Stimulated activated CD4-positive, alpha-beta T cell treated with anti-CD3 and anti-CD28 coated beads, TNF-alpha, amount 100 ng/mL, for 48 hours (primary cell): ENCODE measurements at regions not wholly inside any gene's neighbourhood (a gene's known extent, or its start where the extent isn't known, plus 50 kb on each side); places are given as distances from the start of the nearest gene placed in this dataset.
A peak's percentile ranks its signal among the peaks of the same experiment; 100 is the strongest.
"Not testable (repeated sequence)": the region's sequence is repeated elsewhere in the genome, so short reads cannot be mapped to it uniquely, and the experiment has no call there.

Source experiments
- DNase-seq, 3 donors: peaks; one replicate each; pipeline ENCODE4 v3.0.0-alpha.2; 2020; ENCODE audit warnings: low read depth in 3 of 3

DNA sequence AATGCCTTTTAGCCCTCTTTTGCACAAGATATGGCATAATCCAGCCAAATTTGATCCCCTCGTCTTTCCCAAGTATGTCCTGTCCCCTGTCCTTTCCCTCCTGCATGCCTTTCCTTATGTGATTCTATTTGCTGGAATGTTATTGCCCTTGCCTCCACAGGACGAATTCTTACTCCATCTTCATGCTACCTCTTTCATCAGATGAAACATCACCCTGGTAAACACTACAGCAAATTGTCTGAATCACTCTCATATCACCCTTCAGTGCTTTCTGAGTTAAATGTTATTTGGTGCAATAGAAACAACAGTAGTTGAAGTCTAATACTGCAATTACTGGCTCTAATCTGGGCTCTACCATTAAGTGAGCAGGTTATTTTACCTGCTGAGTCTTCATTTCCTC is 52.2 kb upstream of the FAT1 start:
- no peak for DNase-seq

DNA sequence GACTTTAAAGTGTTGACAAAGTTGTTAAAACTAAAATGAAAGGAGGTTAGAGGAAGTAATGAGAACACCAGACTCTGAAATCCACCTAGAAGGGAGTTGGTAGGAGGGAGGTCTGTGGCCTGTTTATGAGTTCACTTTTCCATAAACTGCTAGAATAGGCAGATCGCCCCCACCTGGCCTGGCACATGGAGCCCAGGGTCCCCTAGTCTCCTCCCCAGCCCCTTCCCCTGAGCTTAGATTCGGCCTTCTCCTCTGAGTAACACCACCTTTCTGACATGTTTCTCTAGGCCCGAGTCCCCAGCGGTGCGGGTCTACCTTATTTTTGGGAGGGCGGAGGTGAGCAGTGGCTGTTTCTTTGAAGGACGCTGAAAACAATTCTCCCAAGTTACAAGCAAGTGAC is 54.5 kb upstream of the FAT1 start:
- DNase-seq = no peak

DNA sequence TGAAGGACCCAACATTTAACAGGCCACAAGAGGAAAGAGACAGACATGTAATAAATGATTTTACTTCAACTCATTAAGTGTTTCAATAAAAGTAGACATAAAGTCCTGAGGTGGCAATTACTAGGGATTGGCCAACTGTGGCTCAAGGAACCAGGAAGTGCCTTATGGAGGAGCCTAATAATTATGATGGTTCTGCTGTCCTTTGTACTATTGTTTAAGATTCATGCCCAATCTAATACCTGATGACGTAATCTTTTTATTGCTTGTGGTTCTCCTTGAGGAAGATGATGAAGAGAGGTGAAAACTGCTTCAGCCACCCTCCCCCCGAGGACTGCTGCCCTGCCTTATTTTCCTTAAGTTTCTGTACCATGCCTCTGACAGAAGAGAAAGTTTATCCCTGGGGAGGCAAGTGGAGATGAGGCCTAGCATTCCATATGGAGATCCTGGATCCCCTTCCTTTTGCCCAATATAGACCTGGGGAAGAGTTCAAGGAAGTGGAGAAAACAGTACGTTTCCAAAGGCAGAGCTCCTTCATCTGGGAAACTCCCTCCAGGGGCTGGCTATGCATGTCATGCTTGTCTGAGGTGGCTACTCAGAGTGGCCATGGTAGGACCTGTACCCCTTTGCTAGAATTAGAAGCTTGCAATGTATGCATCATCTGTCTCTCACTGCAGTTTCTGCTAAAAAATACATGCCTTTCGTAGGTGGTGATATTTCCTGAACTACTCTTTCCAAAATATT is 56.8 kb upstream of the FAT1 start:
- no peak for DNase-seq

DNA sequence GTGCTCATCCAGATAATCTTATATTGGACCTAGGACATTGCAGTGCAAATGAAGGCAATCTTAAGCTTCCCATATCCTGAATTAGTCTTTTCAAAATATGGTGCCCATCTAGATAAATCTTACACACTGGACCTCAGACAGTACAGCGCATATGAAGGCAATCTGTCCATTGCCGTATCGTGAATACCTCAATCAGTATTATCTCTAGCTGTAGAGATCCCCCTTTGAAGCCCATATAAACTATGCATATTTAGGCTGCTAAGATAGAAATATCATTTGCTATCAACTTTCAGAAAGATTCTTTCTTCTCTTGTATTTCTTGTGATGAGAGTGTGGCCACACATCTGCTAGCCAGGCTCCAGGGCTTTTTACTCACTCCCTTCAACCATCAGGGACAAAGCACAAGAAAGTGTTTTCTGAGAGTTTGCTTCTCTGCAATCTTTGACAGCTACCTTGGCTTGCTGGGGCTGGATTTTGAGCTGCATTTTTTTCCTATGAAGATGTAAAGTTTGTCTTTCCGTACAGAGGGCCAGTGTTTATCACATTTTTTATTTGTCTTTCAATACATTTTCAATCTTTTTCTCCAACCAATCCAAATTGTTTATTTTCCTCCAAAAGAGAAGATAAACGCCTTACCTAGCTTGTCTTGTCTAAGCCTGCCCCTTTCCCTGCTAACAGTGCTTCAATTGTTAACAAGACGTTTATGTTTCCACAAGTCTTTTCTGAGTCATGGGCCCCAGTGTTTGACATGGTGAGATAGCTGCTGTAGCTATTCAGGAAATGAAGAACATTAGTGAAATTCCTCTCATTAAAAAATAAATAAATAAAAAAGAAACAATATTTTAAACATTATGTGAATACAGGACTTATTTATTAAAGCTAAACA is 57.6 kb upstream of the FAT1 start:
- no peak for DNase-seq

DNA sequence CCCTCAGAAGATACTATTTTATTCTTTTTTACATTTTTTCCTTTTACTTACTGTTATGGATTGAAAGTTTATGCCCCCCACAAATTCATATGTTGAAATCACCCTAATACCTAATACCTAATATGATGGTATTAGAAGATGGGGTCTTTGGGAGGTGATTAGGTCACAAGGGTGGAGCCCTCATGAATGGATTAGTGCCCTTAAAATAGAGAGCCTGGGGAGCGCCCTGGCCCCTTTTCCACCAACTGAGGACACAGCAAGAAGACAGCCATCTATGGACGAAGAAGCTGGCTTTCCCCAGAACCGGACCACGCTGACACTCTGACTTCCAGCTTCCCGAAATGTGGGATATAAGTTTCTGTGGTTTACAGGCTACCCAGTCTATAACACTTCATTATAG is 58.6 kb upstream of the FAT1 start:
- no peak for DNase-seq

DNA sequence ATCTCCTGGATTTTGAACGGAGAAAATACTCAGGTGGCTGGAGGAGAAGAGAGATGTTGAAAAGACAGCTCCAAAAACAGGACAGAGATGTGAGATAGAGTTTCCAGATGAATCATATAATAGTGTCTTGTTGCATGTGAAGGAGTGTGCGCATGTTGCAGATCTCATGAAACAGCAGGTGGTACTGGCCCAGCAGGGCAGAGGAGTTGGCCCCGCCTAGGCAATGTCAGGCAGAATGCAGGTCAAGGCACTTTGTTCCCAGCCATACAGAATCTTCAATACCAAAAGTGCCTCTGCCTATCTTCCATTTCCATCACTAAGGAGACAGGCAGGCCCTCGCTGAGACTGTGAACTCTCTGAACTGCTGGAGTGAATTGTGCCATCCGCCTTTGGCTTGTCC is 63.9 kb upstream of the FAT1 start:
- DNase-seq = no peak

DNA sequence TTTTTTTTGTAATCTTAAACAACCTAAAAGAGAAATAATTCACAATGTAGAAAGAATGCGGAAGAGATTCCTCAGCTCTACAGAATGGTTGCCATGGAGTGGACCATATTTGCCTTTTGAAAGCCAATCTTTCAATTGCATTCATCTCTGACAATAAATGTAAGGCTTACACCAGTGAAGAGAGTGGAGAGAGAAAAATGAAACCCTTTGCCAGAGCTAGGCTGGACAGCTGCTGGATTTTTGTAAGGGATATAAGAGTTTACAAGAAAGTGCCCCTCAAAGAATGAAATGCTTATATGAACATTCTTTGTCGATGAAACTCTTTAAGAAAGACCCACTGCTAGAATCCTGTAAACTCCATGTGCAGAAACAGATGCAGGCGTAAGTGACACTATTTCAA is 66.0 kb upstream of the FAT1 start:
- no peak for DNase-seq

DNA sequence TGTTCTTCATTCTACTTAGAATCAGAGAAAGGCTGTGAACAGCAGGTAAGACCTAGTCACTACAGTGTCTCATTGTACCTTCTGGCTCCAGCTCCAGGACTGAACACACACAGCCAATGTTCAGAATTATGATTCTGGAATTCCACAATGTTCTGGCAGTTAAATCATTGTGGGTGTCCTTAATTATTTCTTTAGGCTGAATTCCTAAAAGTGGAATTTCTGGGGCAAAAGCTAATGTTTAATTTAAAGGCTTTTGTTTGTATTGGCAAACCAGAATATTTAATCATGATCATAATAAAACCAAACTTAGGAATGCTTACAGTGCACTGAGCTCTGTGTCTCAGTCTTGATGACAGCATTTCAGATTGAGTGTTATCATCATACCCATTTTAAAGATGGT is 67.0 kb upstream of the FAT1 start:
- DNase-seq = no peak

DNA sequence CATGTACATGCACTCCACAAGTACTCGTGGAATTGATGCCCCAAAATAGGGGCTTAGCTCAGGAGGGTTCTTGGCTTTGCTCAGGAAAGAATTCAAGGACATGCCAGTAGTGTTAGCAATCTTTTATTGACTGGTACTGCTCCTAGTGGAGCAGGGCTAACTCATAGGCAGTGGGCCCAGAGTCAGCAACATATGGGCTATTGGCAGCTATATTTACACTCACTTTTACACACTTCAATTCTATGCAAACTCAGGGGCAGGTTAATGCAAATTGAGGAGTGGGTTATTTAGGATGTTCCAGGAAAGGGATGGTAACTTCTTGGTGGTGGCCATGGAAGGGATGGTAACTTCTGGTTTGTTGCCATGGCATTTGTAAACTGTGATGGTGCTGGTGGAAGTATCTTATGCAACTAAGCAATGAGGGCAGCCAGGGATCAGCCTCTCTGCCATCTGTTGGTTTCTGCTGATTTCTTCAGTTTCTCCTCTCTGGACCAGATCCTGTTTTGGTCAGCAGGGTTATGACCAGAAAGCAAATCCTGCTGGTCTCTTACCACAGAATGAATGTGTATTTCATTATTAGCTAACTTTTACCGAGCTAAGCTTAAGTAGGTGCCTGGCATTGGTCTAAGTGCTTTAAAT is 69.2 kb upstream of the FAT1 start:
- no peak for DNase-seq

DNA sequence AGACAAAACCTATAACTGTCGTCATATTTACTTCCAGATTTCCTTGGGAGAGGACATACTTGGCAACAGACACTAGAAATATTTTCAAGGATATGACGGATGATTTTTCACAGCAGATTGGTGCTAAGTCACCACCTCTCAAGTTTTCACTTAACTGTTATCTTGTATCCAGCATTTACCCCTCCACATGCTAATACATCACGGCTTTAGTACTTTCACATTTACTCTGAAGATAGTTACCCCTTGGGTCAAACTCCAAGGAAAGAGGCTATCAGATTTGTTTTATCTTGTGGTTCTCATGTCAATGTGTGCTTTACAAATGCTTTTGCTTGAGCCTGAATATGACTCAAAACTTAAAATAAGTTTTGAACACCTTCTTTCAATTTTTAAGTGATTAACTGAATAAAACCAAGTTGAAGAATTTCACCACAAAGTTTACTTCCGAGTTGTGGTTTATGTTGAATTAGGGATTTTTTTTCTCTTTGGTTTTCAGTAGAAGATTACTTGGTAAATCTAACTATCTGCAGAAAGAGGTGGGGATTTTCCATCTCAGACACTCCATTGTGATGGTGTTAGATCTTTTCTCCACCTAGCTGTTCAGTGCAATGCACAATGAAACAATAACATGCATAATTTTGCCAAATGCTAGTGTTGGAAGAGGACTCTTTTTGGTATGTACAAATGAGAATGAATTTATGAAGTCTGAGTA is 75.4 kb upstream of the FAT1 start:
- no peak for DNase-seq

DNA sequence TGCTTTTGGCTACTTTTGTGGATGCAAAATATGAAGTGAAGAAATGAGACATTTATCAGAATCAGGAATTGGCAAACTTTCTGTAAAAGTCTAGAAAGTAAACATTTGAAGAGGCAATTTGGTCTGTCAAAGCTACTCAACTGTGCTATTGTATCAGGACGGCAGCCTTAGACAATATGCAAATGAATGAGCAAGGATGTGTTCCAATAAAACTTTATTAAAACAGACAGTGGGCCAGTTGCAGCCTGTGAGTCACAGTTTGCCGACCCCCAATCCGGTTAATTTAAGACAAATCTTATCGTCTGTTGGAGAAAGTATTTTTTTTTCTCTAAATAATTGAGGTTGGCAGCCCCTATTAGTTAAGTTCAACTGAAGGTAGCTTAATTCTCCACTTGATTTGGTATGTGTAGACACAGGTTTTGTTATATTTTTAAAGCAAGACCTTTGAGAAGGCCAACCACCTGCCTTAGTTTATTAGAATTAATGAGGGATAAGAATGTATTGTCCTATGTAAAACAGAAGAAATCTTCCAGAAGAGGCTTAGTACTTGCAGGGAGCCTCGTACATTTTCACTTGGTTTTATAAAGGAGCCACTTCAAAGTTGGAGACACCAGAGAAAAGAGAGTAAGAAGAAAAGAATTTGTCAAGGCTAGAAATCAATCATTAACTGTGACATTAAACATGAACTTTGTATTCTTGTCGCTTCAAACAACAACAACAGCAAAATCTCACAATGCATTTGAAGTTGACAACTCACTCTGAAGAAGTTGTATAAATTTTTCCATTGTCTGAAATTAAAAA is 81.6 kb upstream of the FAT1 start:
- DNase-seq = no peak

DNA sequence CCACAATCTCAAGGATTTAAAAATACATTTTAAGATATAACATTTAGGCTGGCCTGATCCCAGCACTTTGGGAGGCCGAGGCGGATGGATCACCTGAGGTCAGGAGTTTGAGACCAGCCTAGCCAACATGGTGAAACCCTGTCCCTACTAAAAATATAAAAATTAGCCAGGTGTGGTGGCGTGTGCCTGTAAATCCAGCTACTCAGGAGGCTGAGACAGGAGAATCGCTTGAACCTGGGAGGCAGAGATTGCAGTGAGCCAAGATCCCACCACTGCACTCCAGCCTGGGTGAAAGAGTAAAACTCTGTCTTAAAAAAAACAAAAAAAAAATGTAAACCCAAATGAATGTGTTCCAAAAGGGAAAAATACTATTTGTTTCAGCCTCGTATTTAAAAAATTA is 82.3 kb upstream of the FAT1 start:
- not testable (repeated sequence) for DNase-seq

DNA sequence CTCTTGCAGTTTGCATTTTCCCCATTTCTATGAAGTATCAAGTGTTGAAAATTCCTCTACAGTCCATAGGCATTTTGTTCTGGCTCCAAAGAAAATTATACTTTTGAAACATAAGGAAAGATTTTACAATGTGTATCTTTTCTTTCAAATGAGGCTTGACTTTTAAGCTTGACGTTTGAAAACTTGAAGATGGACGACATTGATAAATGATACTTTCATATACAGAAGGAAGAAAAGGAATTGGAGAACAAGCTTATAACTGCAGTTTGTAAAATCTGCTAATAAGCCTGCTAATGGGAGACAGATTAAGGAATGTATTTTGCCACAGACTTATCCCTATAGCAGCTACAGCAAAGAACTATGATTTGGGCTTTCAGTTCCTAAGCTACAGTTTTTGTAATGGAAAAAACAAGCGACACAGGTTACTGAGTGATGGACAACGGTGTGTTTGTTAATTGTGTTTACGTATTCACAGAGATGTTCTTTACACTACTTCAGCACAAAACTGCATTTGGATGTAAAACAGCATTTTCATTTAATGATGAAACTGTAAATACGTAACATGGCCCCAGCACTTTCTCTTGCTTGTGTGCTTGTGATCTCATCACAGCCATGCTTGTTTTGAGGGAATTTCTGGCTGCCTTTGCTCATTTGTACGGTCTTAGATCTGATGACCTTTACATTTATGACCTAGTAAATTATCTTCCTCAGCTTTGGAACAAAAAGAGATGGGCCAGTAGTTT is 83.2 kb upstream of the FAT1 start:
- no peak for DNase-seq

DNA sequence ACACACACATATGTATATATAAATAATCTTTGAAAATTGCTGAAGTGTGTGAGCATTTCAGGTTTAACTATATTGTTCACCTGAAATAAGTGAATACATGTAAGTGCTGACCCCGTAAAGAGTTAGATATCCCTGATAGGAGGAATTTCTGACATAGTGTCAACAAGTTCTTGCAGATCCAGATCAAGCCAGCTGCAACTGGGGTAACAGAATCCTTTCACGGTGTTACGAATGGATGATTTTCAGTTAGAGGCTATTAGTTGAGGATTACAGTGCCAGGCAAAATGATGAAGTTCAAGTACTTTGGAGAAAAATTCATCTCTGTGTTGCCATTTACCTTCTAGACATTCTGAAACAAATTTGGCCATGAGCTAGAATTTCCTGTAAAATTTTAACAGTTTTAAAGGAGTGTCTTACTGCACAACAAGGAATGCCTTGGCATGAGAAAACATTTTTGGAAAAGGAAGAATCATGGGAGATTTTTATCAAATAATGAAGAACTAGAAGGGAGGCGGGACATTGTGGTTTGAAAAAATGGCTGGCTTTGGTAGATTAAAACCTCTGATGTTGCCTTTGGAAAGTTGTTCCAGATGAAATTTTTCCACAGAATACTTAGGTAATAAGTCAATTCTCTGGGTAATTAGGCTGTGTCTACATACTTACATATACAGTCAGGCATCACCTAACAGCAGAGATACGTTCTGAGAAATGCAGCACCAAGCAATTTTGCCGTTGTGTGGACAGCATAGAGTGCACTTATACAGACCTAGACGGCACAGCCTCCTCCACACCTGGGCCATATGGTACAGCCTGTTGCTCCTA is 84.4 kb upstream of the FAT1 start:
- no peak for DNase-seq

DNA sequence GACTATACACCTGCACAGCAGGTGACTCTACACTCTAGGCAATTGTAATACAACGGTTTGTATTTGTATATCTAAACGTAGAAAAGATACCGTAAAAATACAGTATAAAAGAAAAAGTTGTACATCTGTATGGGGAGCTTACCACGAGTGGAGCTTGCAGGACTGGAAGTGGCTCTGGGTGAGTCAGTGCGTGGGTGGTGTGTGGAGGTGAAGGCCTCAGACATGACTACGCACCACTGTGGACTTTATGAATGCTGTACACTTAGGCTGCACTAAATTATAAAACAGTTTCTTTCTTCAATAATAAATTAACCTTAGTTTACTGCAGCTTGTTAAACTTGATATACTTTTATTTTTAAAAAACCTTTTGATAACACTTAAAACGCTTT is 85.0 kb upstream of the FAT1 start:
- DNase-seq = peak in 1 of 3 donors; percentile 1

DNA sequence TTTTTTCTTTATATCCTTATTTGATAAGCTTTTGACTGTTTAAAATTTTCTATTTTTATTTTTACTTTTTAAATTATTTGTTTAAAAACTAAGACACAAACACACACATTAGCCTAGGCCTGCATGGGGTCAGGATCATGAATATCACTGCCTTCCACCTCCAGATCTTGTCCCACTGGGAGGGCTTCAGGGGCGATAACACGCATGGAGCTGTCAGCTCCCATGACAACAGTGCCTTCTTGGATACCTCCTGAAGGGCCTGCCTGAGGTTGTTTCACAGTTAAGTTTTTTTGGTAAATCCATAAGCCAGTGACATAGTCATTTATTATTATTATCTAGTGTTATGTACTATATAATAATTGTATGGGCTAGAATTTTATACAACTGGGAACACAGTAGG is 85.4 kb upstream of the FAT1 start:
- DNase-seq = no peak

DNA sequence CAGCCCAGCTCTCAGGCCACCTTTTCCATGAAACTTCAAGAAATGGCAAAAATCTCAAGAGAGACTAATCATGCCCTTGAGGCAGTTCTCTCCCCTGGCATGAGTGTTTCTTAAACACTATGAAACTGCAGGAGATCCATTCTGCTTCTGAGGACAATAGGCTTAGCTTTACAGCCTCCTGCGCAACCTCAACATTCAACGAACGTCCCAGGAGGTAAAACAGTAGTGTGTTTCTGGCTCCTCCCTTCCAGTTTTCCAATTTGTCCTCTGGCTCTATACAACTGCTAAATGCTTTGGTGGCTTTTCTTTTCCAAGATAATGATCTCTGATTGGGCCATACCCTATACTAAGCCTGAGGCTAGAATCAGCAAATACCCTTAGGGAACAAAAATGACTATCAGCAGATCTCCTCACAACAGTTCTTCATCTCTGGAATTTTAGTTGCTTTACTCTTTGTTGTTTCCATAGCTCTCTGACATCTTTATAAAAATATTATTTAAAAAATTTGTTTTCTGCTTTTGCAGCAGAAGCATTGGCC is 87.0 kb upstream of the FAT1 start:
- no peak for DNase-seq

DNA sequence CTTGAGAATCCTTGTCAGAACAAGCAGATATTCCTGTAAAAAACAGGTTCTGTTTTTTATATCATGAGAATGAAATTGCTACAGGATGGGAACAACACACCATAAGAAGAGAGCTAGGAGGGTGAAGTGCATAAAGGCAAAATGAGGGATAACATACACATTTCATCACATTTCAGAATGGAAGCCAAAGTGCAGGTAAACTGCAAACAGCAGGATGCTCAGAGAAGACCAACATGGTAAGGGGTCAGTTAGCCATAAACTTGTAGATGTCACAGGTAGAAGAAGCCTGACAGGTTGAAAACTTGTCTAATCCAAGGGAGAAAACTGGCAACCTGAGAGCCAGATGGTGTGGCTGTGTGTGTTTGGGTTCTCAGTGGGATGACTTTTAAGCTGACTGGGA is 88.9 kb upstream of the FAT1 start:
- DNase-seq = no peak

DNA sequence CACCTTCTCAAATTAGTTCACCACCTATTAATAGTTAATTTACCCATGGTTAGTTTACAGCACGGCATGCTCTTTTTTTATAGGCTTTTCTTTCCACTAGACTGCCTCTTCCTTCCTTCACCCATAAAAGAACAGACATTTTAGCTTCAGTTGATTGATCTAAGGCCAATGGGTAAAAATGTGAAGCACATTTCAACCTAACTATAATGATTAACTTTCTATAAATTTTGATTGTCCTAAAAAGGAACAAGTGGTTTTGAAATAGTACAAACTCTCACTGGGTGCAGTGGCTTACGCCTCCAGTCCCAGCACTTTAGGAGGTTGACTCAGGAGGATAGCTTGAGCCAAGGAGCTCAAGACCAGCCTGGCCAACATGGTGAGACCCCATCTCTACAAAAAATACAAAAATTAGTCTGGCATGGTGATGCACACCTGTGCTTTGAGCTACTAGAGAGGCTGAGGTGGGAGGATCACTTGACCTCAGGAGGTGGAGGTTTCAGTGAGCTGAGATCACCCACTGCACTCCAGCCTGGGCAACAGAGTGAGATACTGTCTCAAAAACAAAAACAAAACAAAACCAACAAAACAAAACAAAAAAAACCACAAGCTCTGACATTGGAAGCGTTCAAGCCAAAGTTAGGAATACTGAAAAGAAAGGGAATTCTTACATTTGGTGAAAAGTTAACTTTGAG is 89.9 kb upstream of the FAT1 start:
- no peak for DNase-seq
